SK-N-SH (cell line): ENCODE measurements at regions not wholly inside any gene's neighbourhood (a gene's known extent, or its start where the extent isn't known, plus 50 kb on each side); places are given as distances from the start of the nearest gene placed in this dataset.

ENCODE experiments used
- CTCF ChIA-PET: fragments of 300-600, 350-600 bp; formaldehyde crosslinking; extraction: SDS; loops from one replicate; lab custom pipeline; 2021; lab: Yijun Ruan, JAX
- POLR2A ChIA-PET: fragments of 350-600 bp; sonication (Branson Sonifier 250); formaldehyde crosslinking; extraction: SDS; loops from one replicate; lab custom pipeline; 2020; ENCODE audit warnings: antibody characterized with exemption, inconsistent platforms; lab: Yijun Ruan, JAX
- DNase-seq: peaks from one replicate; pipeline ENCODE4 v3.0.0; 2012
- H2AFZ ChIP-seq: fragments of 200-600 bp; sonication (generic); 2 replicates; pipeline ENCODE4 v1.8.1; 2016; ENCODE audit warnings: antibody characterized with exemption, mild to moderate bottlenecking, low read depth
- H3F3A ChIP-seq: fragments of 200-600 bp; sonication (generic); replicated peaks from 2 replicates; pipeline ENCODE3; 2016; ENCODE audit warnings: antibody characterized with exemption, mild to moderate bottlenecking; ENCODE audit not compliant: insufficient read depth
- H3K27ac ChIP-seq, 2 experiments: fragments of 200-500 bp in 1 of 2; fragments of 200-600 bp in 1 of 2; sonication (Bioruptor generic) in 1 of 2; sonication (generic), shearing (Covaris generic) in 1 of 2; 2 replicates each; pipeline versions ENCODE4 v1.5.1 to v1.6.1; 2014 to 2016; ENCODE audit warnings: low read depth in 2 of 2, inconsistent platforms in 1 of 2, low read length in 1 of 2, mild to moderate bottlenecking in 1 of 2, mixed read lengths in 1 of 2
- H3K27me3 ChIP-seq: fragments of 200-600 bp; sonication (generic), shearing (Covaris generic); 2 replicates; pipeline ENCODE4 v1.6.1; 2016; ENCODE audit warnings: mixed run types; ENCODE audit not compliant: insufficient read depth
- H3K36me3 ChIP-seq, 2 experiments: fragments of 200-500 bp in 1 of 2; fragments of 200-600 bp in 1 of 2; sonication (Bioruptor generic) in 1 of 2; sonication (generic) in 1 of 2; replicated peaks in 1 of 2; 2 replicates each; pipeline versions ENCODE3 to v1.5.1; 2014 to 2016; ENCODE audit warnings: low read length in 1 of 2, mild to moderate bottlenecking in 1 of 2; ENCODE audit not compliant: insufficient read depth in 2 of 2, control insufficient read depth in 1 of 2
- H3K4me1 ChIP-seq, 2 experiments: fragments of 200-500 bp in 1 of 2; fragments of 200-600 bp in 1 of 2; sonication (Bioruptor generic) in 1 of 2; sonication (generic), shearing (Covaris generic) in 1 of 2; 2 replicates each; pipeline versions ENCODE4 v1.5.1 to v1.6.1; 2014 to 2016; ENCODE audit warnings: low read depth in 1 of 2, low read length in 1 of 2, mixed run types in 1 of 2; ENCODE audit not compliant: insufficient read depth in 2 of 2, control insufficient read depth in 1 of 2
- H3K4me2 ChIP-seq: fragments of 200-600 bp; sonication (generic), shearing (Covaris generic); 2 replicates; pipeline ENCODE4 v1.6.1; 2017; ENCODE audit warnings: mixed run types
- H3K4me3 ChIP-seq, 2 experiments: fragments of 200-500 bp in 1 of 2; fragments of 200-600 bp in 1 of 2; sonication (Bioruptor generic) in 1 of 2; sonication (generic), shearing (Covaris generic) in 1 of 2; 2 replicates each; pipeline versions ENCODE4 v1.5.1 to v1.8.1; 2014 to 2016; ENCODE audit warnings: low read depth in 2 of 2, inconsistent platforms in 1 of 2, low read length in 1 of 2, mild to moderate bottlenecking in 1 of 2, mixed read lengths in 1 of 2, moderate library complexity in 1 of 2
- H3K79me2 ChIP-seq: fragments of 200-600 bp; sonication (generic); 2 replicates; pipeline ENCODE4 v1.8.1; 2017; ENCODE audit warnings: mild to moderate bottlenecking; ENCODE audit not compliant: insufficient read depth
- H3K9ac ChIP-seq: fragments of 200-600 bp; sonication (generic); 2 replicates; pipeline ENCODE4 v1.6.1; 2017; ENCODE audit warnings: mixed run types
- H3K9me2 ChIP-seq: fragments of 200-600 bp; sonication (generic); 2 replicates; pipeline ENCODE4 v1.6.1; 2017; ENCODE audit warnings: mixed run types
- H3K9me3 ChIP-seq: fragments of 200-600 bp; sonication (generic); 2 replicates; pipeline ENCODE4 v1.6.1; 2017; ENCODE audit warnings: mixed run types, mild to moderate bottlenecking, moderate library complexity
- H4K20me1 ChIP-seq: fragments of 200-600 bp; sonication (generic); 2 replicates; pipeline ENCODE4 v1.6.1; 2017; ENCODE audit warnings: mild to moderate bottlenecking, mixed run types; ENCODE audit not compliant: insufficient read depth
- MXI1 ChIP-seq: IDR thresholded peaks from 2 replicates; pipeline ENCODE4 v1.6.1; 2012; ENCODE audit warnings: mild to moderate bottlenecking, low read depth, low read length, improper control_type of control experiment
- NFIC ChIP-seq: IDR thresholded peaks from 2 replicates; pipeline ENCODE4 v1.4.0; 2012; ENCODE audit warnings: borderline replicate concordance
- RXRA ChIP-seq: IDR thresholded peaks from 2 replicates; pipeline ENCODE4 v1.4.0; 2012; ENCODE audit warnings: low read depth, mild to moderate bottlenecking, borderline replicate concordance
- SIN3A ChIP-seq: IDR thresholded peaks from 2 replicates; pipeline ENCODE4 v1.6.1; 2012; ENCODE audit warnings: low read depth, mild to moderate bottlenecking, low read length, moderate library complexity, borderline replicate concordance
- YY1 ChIP-seq: IDR thresholded peaks from 2 replicates; pipeline ENCODE4 v1.4.0; 2012; ENCODE audit warnings: low read depth, mild to moderate bottlenecking
- WGBS: methylation state at CpG from one replicate; pipeline ENCODE4 v1.1.6; 2017; ENCODE audit warnings: low lambda C conversion rate; 5-methylcytosine and 5-hydroxymethylcytosine counted together
- TF ChIP-seq, protein P1 (sequence below): IDR thresholded peaks from 2 replicates; pipeline ENCODE4; 2012
- TF ChIP-seq, protein P2 (sequence below): IDR thresholded peaks from 2 replicates; pipeline ENCODE4 v1.4.0; 2012; ENCODE audit warnings: low read depth, borderline replicate concordance
- TF ChIP-seq, protein P3 (sequence below): fragments of 200-600 bp; sonication (generic); IDR thresholded peaks from 2 replicates; pipeline ENCODE4 v1.6.1; 2017; ENCODE audit warnings: antibody characterized with exemption, mild to moderate bottlenecking, moderate library complexity
- TF ChIP-seq, protein P4 (sequence below): IDR thresholded peaks from 2 replicates; pipeline ENCODE4 v1.6.1; 2012; ENCODE audit warnings: mild to moderate bottlenecking, low read depth, low read length, moderate library complexity

DNA sequence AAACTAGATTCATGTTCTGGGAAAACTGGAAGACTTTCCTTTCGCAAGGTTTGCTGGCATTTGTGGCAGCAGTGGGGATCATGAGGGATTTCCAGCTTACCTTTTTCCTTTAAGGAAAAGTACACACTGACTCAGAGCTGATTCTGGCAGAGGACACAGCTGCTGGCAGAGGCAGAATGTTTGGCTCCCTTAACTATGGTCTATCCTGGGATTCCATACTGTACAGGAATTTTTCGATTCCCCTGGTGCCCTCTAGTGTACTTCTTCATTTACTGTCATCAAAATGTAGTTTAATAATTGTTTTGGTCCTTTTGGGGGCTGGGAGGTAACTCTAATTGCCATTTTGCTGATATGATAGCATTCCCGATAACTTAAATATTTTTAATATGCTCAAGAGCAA lies 152.7 kb downstream of the GABRG1 start:
- Histone ChIP-seq H3K27ac (no peak overlapping the region), H4K20me1 (no peaks in the 10 kb centered on the region), H3K4me2 (no peak overlapping the region), H3K36me3 (no peaks in the 10 kb centered on the region), H3K9me3 (0 out of 2 replicates have a peak, but pooled peaks cover 11% of the 10 kb centered on the region), H3K9me2 (no peaks in the 10 kb centered on the region), H3K9ac (no peak overlapping the region), H3F3A (no peaks in the 10 kb centered on the region), H3K27me3 (no peaks in the 10 kb centered on the region), H3K4me1 (no peaks in the 10 kb centered on the region), H2AFZ (no peak overlapping the region), H3K4me3 (no peak overlapping the region), H3K79me2 (no peaks in the 10 kb centered on the region)
- ChIA-PET CTCF (no interaction called here), POLR2A (no interaction called here)
- TF ChIP-seq, protein P1, sequence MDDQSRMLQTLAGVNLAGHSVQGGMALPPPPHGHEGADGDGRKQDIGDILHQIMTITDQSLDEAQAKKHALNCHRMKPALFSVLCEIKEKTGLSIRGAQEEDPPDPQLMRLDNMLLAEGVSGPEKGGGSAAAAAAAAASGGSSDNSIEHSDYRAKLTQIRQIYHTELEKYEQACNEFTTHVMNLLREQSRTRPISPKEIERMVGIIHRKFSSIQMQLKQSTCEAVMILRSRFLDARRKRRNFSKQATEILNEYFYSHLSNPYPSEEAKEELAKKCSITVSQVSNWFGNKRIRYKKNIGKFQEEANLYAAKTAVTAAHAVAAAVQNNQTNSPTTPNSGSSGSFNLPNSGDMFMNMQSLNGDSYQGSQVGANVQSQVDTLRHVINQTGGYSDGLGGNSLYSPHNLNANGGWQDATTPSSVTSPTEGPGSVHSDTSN: no peak
- 43% methylated on average over 3 of the region's 3 CpGs for WGBS
- no peak for DNase-seq

DNA sequence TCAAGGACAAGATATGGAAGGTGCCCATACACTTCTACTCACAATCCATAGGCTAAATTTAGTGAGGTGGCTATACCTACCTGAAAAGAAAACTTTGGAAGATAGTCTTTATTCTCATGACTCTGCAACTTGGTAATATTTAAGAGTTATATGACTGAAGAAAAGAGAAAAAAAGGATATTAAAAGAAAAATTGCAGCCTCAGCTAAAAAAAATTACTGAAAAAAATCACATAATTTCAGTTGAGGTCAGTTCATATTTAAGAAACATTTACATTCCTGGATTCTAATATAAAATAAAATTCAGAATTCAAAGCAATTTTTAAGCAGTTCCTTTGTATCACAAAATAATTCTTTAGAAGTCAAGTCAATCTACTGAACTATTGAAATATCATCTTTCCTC lies 166.5 kb downstream of the GABRG1 start:
- Histone ChIP-seq H3K27me3 (no peaks in the 10 kb centered on the region), H3K4me1 (no peaks in the 10 kb centered on the region), H3K9me3 (no peaks in the 10 kb centered on the region), H3F3A (no peaks in the 10 kb centered on the region), H3K9ac (no peak overlapping the region), H3K4me3 (no peak overlapping the region), H3K9me2 (no peaks in the 10 kb centered on the region), H4K20me1 (no peaks in the 10 kb centered on the region), H3K79me2 (no peaks in the 10 kb centered on the region), H2AFZ (no peak overlapping the region), H3K27ac (no peak overlapping the region), H3K36me3 (no peaks in the 10 kb centered on the region), H3K4me2 (no peak overlapping the region)
- TF ChIP-seq, protein P2, sequence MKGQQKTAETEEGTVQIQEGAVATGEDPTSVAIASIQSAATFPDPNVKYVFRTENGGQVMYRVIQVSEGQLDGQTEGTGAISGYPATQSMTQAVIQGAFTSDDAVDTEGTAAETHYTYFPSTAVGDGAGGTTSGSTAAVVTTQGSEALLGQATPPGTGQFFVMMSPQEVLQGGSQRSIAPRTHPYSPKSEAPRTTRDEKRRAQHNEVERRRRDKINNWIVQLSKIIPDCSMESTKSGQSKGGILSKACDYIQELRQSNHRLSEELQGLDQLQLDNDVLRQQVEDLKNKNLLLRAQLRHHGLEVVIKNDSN: no peak
- TF ChIP-seq YY1: no peak
- TF ChIP-seq MXI1: no peak
- no peak for TF ChIP-seq NFIC
- TF ChIP-seq, protein P3, sequence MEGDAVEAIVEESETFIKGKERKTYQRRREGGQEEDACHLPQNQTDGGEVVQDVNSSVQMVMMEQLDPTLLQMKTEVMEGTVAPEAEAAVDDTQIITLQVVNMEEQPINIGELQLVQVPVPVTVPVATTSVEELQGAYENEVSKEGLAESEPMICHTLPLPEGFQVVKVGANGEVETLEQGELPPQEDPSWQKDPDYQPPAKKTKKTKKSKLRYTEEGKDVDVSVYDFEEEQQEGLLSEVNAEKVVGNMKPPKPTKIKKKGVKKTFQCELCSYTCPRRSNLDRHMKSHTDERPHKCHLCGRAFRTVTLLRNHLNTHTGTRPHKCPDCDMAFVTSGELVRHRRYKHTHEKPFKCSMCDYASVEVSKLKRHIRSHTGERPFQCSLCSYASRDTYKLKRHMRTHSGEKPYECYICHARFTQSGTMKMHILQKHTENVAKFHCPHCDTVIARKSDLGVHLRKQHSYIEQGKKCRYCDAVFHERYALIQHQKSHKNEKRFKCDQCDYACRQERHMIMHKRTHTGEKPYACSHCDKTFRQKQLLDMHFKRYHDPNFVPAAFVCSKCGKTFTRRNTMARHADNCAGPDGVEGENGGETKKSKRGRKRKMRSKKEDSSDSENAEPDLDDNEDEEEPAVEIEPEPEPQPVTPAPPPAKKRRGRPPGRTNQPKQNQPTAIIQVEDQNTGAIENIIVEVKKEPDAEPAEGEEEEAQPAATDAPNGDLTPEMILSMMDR: no peak
- TF ChIP-seq SIN3A: no peak
- no peak for TF ChIP-seq RXRA
- TF ChIP-seq, protein P4, sequence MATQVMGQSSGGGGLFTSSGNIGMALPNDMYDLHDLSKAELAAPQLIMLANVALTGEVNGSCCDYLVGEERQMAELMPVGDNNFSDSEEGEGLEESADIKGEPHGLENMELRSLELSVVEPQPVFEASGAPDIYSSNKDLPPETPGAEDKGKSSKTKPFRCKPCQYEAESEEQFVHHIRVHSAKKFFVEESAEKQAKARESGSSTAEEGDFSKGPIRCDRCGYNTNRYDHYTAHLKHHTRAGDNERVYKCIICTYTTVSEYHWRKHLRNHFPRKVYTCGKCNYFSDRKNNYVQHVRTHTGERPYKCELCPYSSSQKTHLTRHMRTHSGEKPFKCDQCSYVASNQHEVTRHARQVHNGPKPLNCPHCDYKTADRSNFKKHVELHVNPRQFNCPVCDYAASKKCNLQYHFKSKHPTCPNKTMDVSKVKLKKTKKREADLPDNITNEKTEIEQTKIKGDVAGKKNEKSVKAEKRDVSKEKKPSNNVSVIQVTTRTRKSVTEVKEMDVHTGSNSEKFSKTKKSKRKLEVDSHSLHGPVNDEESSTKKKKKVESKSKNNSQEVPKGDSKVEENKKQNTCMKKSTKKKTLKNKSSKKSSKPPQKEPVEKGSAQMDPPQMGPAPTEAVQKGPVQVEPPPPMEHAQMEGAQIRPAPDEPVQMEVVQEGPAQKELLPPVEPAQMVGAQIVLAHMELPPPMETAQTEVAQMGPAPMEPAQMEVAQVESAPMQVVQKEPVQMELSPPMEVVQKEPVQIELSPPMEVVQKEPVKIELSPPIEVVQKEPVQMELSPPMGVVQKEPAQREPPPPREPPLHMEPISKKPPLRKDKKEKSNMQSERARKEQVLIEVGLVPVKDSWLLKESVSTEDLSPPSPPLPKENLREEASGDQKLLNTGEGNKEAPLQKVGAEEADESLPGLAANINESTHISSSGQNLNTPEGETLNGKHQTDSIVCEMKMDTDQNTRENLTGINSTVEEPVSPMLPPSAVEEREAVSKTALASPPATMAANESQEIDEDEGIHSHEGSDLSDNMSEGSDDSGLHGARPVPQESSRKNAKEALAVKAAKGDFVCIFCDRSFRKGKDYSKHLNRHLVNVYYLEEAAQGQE: no peak
- ChIA-PET CTCF (interaction anchor here (1.9 kb wide), 1 partner anchor 13 kb away, joined by 9 read pairs; no protein-coding TSS in a partner anchor), POLR2A (no interaction called here)
- DNase-seq: no peak
